ENCODE measurements at regions not wholly inside any gene's neighbourhood (a gene's known extent, or its start where the extent isn't known, plus 50 kb on each side); places are given as distances from the start of the nearest gene placed in this dataset.

DNA sequence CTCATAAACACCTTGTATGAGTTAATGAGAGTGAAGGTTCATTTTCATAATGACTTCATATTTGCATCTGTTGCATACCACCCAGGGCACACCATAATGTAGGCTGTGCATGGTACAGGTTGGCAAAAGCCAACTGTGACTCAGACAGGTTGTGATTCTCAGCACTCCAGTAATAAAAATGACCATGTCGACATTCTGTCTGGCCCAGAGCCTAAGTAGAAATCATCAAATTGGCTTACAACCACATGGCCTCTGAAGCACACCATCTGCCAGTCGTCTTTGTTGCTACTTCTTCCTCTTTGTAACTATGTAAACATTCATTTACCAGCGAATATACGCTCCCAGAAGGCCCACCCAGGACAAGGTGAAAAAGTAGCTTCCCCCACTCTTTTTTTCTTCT is 459.5 kb downstream of the GASK1B start:
- Mint-ChIP-seq H3K27me3 (ENCODE audit: low read depth) (no peaks in the 10 kb centered on the region), H3K9me3 (no peaks in the 10 kb centered on the region), H3K4me3 (no peak overlapping the region), H3K27ac (ENCODE audit: unreplicated experiment) (no peak overlapping the region), H3K36me3 (ENCODE audit: low read depth) (no peaks in the 10 kb centered on the region), H3K4me1 (no peaks in the 10 kb centered on the region)
- TF ChIP-seq, protein P1, sequence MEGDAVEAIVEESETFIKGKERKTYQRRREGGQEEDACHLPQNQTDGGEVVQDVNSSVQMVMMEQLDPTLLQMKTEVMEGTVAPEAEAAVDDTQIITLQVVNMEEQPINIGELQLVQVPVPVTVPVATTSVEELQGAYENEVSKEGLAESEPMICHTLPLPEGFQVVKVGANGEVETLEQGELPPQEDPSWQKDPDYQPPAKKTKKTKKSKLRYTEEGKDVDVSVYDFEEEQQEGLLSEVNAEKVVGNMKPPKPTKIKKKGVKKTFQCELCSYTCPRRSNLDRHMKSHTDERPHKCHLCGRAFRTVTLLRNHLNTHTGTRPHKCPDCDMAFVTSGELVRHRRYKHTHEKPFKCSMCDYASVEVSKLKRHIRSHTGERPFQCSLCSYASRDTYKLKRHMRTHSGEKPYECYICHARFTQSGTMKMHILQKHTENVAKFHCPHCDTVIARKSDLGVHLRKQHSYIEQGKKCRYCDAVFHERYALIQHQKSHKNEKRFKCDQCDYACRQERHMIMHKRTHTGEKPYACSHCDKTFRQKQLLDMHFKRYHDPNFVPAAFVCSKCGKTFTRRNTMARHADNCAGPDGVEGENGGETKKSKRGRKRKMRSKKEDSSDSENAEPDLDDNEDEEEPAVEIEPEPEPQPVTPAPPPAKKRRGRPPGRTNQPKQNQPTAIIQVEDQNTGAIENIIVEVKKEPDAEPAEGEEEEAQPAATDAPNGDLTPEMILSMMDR (conservative IDR thresholded peaks at IDR 0.05): no peak
- DNase-seq (ENCODE audit: low read depth, low spot score): no peak

DNA sequence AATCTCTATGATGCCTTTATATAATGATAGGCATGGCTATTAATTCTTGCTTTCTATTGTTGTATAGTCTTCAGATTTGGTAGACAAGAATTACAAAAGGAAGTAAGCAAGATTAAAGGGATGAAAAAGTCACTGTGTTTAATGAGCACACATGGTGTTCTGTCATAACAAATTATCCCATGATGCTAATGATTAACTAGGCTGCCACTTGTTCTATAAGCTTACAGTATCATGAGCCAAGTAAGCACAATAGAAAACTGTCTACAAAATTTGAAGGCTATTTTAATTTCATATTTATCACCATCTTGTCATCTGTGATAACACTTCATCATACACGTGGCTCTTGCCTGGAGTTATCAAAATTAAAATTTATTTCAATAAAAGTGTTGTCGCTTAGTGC is 466.7 kb downstream of the GASK1B start:
- Mint-ChIP-seq H3K36me3 (ENCODE audit: low read depth) (no peaks in the 10 kb centered on the region), H3K4me1 (no peaks in the 10 kb centered on the region), H3K27ac (ENCODE audit: unreplicated experiment) (no peak overlapping the region), H3K27me3 (ENCODE audit: low read depth) (no peaks in the 10 kb centered on the region), H3K9me3 (no peaks in the 10 kb centered on the region), H3K4me3 (no peak overlapping the region)
- DNase-seq (ENCODE audit: low read depth, low spot score): no peak
- TF ChIP-seq, protein P1 (conservative IDR thresholded peaks at IDR 0.05): no peak

DNA sequence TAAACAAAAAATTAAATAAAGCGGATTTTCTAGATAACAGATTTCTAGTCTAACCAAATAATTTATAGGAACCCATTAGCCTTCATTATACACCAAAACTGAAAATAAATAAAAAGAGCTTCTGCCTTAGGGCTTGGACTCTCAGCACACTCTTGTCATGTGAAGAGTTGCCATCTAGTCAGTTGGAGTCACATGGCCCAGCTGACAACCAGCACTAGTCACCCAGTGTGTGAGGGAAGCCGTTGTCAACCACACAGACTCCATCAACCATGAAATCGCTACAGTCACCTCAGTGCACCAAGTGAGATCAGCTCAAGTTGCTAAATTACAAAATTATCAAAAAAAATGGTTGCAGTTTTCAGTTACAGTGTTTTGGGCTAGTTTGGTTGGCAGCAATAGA is 470.0 kb downstream of the GASK1B start:
- Mint-ChIP-seq H3K4me1 (no peaks in the 10 kb centered on the region), H3K9me3 (no peaks in the 10 kb centered on the region), H3K27me3 (ENCODE audit: low read depth) (no peaks in the 10 kb centered on the region), H3K36me3 (ENCODE audit: low read depth) (no peaks in the 10 kb centered on the region), H3K27ac (ENCODE audit: unreplicated experiment) (no peak overlapping the region), H3K4me3 (no peak overlapping the region)
- TF ChIP-seq, protein P1 (conservative IDR thresholded peaks at IDR 0.05): no peak
- DNase-seq (ENCODE audit: low read depth, low spot score): no peak

DNA sequence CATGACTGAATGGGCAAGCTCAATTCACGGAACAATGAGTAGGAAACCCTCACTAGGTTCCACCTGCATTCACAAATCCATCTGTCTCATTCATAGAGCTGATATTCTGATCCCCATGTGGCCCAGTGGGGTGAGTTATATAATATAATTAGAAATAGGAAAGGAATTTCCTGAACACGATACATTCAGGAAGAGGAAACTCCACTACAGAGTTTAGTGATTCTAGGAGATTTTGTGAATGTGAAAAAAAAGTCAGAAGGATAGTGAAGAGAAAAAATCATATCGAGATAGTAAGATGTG is 471.2 kb downstream of the GASK1B start:
- no peak for DNase-seq (ENCODE audit: low read depth, low spot score)
- Mint-ChIP-seq H3K4me3 (no peak overlapping the region), H3K9me3 (no peaks in the 10 kb centered on the region), H3K27me3 (ENCODE audit: low read depth) (no peaks in the 10 kb centered on the region), H3K4me1 (no peaks in the 10 kb centered on the region), H3K36me3 (ENCODE audit: low read depth) (no peaks in the 10 kb centered on the region), H3K27ac (ENCODE audit: unreplicated experiment) (no peak overlapping the region)
- TF ChIP-seq, protein P1 (conservative IDR thresholded peaks at IDR 0.05): no peak

DNA sequence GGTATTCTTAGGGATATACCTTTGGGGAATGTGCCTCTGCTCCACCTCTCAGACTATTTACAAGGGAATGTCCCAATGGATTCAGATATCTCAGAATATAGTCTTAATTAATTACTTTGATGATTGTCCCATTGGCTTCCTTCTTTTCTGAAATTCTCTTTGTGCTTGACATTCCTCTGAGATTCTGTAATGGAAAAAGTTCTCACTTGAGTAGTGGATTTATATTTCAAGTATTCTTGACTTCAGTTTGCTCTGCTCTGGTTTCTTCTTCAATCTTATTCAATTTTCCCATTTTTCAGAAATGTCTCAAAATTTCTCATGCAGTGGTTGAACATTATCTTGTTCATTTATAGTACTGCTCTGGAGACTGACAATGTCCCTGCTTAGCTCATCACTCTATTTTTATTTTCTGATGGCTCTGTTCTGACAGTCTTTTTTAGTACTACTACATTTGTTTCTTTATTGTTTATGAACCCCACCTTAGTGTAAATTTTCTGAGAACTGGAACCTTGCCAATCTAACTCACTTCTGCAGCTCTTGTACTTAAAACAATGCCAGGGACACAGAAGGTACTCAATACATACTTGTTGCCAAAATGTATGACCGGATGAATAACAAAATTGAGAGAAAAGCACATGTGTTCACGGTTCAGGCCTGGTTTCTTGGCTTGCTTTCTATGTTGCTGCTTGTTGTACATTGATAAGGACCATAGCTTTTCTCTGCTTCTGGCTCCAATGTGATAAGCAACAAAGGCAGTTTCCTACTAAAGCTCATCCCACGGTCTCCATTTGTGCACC is 471.7 kb downstream of the GASK1B start:
- no peaks in the 10 kb centered on the region for H3K9me3 Mint-ChIP-seq
- TF ChIP-seq, protein P1 (conservative IDR thresholded peaks at IDR 0.05): no peak
- no peaks in the 10 kb centered on the region for H3K27me3 Mint-ChIP-seq (ENCODE audit: low read depth)
- no peaks in the 10 kb centered on the region for H3K36me3 Mint-ChIP-seq (ENCODE audit: low read depth)
- H3K4me1 Mint-ChIP-seq: no peaks in the 10 kb centered on the region
- H3K4me3 Mint-ChIP-seq: no peak overlapping the region
- no peak overlapping the region for H3K27ac Mint-ChIP-seq (ENCODE audit: unreplicated experiment)
- no peak for DNase-seq (ENCODE audit: low read depth, low spot score)
